ENCODE measurements at regions not wholly inside any gene's neighbourhood (a gene's known extent, or its start where the extent isn't known, plus 50 kb on each side); places are given as distances from the start of the nearest gene placed in this dataset.

DNA sequence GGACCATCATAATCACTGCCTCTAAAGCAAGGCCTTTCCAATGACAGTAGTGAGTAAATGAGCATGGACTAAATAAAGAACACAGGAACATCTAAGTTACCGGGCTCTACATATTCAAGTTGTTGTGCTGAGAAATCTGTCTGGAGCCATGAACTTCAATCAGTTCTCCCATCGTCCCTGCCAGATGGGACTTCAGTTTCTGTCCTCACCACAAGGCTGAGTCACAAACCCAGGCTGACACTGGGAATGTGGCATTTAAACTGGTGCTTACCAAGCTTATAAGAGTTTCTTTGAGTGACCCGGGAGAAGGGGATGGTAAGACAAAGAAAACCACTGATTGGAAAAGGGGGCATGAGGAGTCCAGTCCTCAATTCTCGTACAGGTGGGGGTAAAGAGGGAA lies 497.0 kb downstream of the MAFB start:
- POLR2A ChIA-PET (ENCODE audit: unreplicated experiment) = no interaction called here
- CTCF ChIA-PET = no interaction called here
- no peak for ATAC-seq

DNA sequence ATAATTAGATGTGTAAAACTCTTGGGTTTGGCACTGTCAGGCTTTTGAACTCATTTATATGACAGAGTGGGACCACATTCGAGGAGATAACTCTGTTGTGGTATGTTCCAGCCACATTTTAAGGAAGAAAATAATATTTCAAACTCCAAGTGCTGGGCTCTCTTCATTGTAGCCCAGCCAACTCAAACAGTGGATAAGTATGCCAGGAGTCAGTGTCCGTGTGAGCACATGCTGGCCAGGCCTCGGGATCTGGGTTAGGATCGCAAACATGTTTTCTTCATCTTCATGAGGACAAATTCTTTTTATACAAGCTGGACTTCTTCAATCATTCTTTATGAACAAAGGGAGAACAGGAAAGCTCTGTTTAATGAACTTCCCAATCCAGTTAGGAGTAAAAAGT lies 497.5 kb downstream of the MAFB start:
- ATAC-seq (no peak), DNase-seq (no peak)
- intact Hi-C loops (cut with micrococcal nuclease) = no loop called here
- Histone ChIP-seq H3K36me3 (ENCODE audit: low read depth, low read length) (no peaks in the 10 kb centered on the region), H3K4me3 (ENCODE audit: low read length) (no peak overlapping the region), H2AFZ (ENCODE audit: low read length) (no peak overlapping the region), H3F3A (ENCODE audit: low read length, unreplicated experiment) (no peaks in the 10 kb centered on the region), H4K20me1 (ENCODE audit: low read length) (no peaks in the 10 kb centered on the region), H3K27me3 (ENCODE audit: low read length) (no peaks in the 10 kb centered on the region), H3K4me1 (ENCODE audit: insufficient read depth, low read length) (no peaks in the 10 kb centered on the region), H3K9ac (ENCODE audit: low read length) (no peak overlapping the region), H3K9me3 (ENCODE audit: low read length) (peaks cover 12% of the 10 kb centered on the region), H3K9me2 (replicated peaks; ENCODE audit: low read length) (no peaks in the 10 kb centered on the region), H3K4me2 (ENCODE audit: low read length) (no peak overlapping the region), H3K27ac (ENCODE audit: low read length) (no peak overlapping the region), H3K79me2 (ENCODE audit: low read length) (no peaks in the 10 kb centered on the region)
- CTCF ChIA-PET = no interaction called here
- no TSS peak for BruUV-seq (replicated peaks)
- TF ChIP-seq EZH2phosphoT487 (IDR thresholded peaks at IDR 0.05; ENCODE audit: borderline replicate concordance, low read length) = no peak
- no peak for TF ChIP-seq EZH2 (IDR thresholded peaks at IDR 0.05; ENCODE audit: low read length, unreplicated experiment)
- TF ChIP-seq, protein P1, sequence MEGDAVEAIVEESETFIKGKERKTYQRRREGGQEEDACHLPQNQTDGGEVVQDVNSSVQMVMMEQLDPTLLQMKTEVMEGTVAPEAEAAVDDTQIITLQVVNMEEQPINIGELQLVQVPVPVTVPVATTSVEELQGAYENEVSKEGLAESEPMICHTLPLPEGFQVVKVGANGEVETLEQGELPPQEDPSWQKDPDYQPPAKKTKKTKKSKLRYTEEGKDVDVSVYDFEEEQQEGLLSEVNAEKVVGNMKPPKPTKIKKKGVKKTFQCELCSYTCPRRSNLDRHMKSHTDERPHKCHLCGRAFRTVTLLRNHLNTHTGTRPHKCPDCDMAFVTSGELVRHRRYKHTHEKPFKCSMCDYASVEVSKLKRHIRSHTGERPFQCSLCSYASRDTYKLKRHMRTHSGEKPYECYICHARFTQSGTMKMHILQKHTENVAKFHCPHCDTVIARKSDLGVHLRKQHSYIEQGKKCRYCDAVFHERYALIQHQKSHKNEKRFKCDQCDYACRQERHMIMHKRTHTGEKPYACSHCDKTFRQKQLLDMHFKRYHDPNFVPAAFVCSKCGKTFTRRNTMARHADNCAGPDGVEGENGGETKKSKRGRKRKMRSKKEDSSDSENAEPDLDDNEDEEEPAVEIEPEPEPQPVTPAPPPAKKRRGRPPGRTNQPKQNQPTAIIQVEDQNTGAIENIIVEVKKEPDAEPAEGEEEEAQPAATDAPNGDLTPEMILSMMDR (conservative IDR thresholded peaks at IDR 0.05; ENCODE audit: low read depth, low read length) = no peak
- POLR2A ChIA-PET (ENCODE audit: unreplicated experiment) = no interaction called here

More for the DNA sequence above, 497.0 kb downstream of the MAFB start:
- H3K36me3 ChIP-seq (ENCODE audit: low read depth, low read length) = no peaks in the 10 kb centered on the region
- no peak overlapping the region for H3K27ac ChIP-seq (ENCODE audit: low read length)
- peaks cover 14% of the 10 kb centered on the region for H3K9me3 ChIP-seq (ENCODE audit: low read length)
- H3K9me2 ChIP-seq (replicated peaks; ENCODE audit: low read length) = no peaks in the 10 kb centered on the region
- no peaks in the 10 kb centered on the region for H3F3A ChIP-seq (ENCODE audit: low read length, unreplicated experiment)
- H3K79me2 ChIP-seq (ENCODE audit: low read length) = no peaks in the 10 kb centered on the region
- H3K4me2 ChIP-seq (ENCODE audit: low read length) = no peak overlapping the region
- H2AFZ ChIP-seq (ENCODE audit: low read length) = no peak overlapping the region
- TF ChIP-seq, protein P1 (conservative IDR thresholded peaks at IDR 0.05; ENCODE audit: low read depth, low read length) = no peak
- no peak overlapping the region for H3K9ac ChIP-seq (ENCODE audit: low read length)
- no peak for DNase-seq
- H3K27me3 ChIP-seq (ENCODE audit: low read length) = no peaks in the 10 kb centered on the region
- H4K20me1 ChIP-seq (ENCODE audit: low read length) = no peaks in the 10 kb centered on the region
- H3K4me3 ChIP-seq (ENCODE audit: low read length) = no peak overlapping the region
- intact Hi-C loops (cut with micrococcal nuclease) = no loop called here
- no peaks in the 10 kb centered on the region for H3K4me1 ChIP-seq (ENCODE audit: insufficient read depth, low read length)
- BruUV-seq (replicated peaks) = no TSS peak

DNA sequence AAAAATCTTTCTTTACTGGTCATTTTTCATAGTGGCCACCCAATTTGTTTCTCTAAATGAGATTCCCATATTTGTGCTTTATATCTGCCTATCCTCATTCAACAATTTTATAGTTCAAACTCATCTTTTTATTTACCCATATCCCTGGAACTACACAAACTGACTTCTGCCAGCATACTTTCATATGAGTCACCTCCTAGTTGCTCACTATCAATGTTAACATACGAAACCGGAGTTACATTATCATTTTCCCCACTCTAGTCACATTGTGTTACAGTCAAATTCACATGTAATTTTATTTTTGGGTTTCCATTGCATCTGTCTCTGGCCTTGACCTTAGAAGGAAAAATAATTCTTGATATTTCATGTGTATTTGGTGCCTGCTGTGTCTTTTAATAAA lies 499.4 kb downstream of the MAFB start:
- DNase-seq (no peak), ATAC-seq (no peak)
- Histone ChIP-seq H3K9me3 (ENCODE audit: low read length) (peaks cover 29% of the 10 kb centered on the region), H3F3A (ENCODE audit: low read length, unreplicated experiment) (no peaks in the 10 kb centered on the region), H3K9ac (ENCODE audit: low read length) (no peak overlapping the region), H3K4me1 (ENCODE audit: insufficient read depth, low read length) (no peaks in the 10 kb centered on the region), H3K27me3 (ENCODE audit: low read length) (no peaks in the 10 kb centered on the region), H3K4me3 (ENCODE audit: low read length) (no peak overlapping the region), H3K9me2 (replicated peaks; ENCODE audit: low read length) (no peaks in the 10 kb centered on the region), H3K79me2 (ENCODE audit: low read length) (no peaks in the 10 kb centered on the region), H3K36me3 (ENCODE audit: low read depth, low read length) (no peaks in the 10 kb centered on the region), H3K4me2 (ENCODE audit: low read length) (no peak overlapping the region), H2AFZ (ENCODE audit: low read length) (no peak overlapping the region), H4K20me1 (ENCODE audit: low read length) (no peaks in the 10 kb centered on the region), H3K27ac (ENCODE audit: low read length) (no peak overlapping the region)
- TF ChIP-seq EZH2 (IDR thresholded peaks at IDR 0.05; ENCODE audit: low read length, unreplicated experiment) (no peak), EZH2phosphoT487 (IDR thresholded peaks at IDR 0.05; ENCODE audit: borderline replicate concordance, low read length) (no peak)
- TF ChIP-seq, protein P1 (conservative IDR thresholded peaks at IDR 0.05; ENCODE audit: low read depth, low read length) = no peak
- intact Hi-C loops (cut with micrococcal nuclease) = no loop called here
- POLR2A ChIA-PET (ENCODE audit: unreplicated experiment) = no interaction called here
- CTCF ChIA-PET = no interaction called here
- no TSS peak for BruUV-seq (replicated peaks)
